Activated gamma-delta T cell treated with Interleukin-2 at 50 U/mL for 16 hours (primary cell): ENCODE measurements at regions not wholly inside any gene's neighbourhood (a gene's known extent, or its start where the extent isn't known, plus 50 kb on each side); places are given as distances from the start of the nearest gene placed in this dataset.
"Not testable (repeated sequence)": the region's sequence is repeated elsewhere in the genome, so short reads cannot be mapped to it uniquely, and the experiment has no call there.

Source experiments
- DNase-seq: peaks from one replicate; pipeline ENCODE4 v3.0.0-alpha.2; 2020

GRCh38 chr5:112576298-112576925 is 157.3 kb upstream of the EPB41L4A start:
- DNase-seq, result no peak

- no peak for DNase-seq
These were observed 158.0 kb upstream of the APC start for GRCh38 chr5:112579599-112580170.

DNA sequence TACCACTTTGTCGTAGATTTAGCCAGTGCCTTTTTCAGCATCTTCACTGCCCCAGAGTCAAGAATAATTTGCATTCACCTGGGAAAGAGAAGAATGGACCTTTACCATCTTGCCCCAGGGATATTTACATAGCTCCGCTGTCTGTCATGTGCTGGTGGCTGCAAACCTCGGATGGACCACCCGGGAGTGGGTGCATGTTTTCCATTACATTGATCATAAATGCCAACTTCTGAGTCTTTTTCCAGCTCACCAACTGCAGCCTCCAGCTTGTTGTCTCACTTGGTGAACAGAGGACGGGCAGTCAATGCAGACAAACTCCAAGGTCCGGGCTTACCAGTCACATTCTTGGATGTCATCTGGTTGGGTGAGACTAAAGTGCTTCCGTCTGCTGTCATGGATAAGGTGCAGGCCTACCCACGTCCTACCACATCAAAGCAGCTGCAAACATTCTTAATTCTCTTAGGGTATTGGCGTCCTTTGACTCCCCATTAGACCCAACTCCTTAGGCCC is 155.8 kb upstream of the APC start:
- no peak for DNase-seq

GRCh38 chr5:112583166-112583565 is 154.5 kb upstream of the APC start:
- no peak for DNase-seq

DNA sequence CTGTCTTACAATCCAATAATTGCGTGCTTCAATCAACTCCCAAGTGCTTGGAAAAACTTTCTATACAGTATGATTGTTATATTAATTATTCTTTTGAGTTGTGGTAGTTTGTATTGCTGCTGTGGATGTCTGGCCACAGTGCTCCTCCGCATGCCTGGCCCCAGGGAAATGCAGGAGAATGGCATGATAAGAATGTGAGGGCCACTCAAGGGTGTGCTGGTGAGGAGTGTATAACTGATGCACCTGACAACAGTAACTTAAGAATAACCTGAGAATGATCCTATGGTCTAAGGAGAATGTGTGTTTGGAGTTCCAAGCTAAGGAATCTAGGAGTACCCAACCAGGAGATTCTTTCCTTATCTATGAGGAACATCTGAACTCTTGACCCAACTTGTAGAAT is 152.9 kb upstream of the APC start:
- no peak for DNase-seq

- DNase-seq, result no peak
These were observed 151.1 kb upstream of the APC start for GRCh38 chr5:112586596-112587062.

DNA sequence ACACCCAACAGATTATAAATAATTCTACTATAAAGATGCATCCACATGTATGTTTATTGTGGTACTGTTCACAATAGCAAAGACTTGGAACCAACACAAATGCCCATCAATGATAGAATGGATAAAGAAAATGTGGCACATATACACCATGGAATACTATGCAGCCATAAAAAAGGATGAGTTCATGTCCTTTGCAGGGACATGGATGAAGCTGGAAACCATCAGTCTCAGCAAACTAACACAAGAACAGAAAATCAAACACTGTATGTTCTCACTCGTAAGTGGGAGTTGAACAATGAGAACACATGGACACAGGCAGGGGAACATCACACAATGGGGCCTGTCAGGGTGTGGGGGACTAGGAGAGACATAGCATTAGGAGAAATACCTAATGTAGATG is 146.8 kb upstream of the APC start:
- DNase-seq, result not testable (repeated sequence)

DNA sequence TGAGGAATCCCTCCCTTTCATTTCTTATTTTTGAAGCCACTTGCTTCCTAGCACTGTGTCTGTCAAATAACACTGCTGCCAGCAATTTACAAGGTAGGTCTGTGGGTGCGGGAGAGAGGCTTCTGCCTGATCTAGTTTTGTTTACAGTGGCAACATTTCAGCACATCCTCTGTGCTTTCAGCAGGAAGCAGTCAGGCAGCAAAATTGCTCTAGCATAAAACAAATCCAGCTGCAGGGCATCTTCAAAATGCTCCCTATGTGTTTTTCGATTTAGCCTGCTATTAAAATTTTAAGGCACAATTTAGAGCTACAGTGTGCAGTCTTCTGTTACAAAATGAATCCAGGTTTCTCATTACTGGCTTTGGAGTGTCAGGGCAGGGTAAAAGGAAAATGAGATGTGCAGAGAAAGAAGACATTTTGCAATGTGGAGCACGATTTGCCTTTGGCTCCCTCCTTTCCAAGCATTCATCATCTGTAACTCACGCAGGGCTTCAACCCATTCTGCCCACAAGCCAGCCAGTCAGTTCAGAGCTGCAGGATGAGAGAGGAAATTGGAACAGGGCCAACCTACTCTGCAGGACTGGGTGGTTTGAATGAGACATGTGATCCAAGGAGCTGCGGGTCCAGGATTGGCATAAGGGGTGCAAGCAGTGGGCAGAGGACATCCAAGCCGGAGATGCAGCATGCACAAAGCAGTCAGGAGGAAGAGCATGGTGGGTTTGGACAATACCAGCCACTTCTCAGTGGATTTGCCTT is 143.4 kb upstream of the APC start:
- no peak for DNase-seq

- no peak for DNase-seq
These were observed 142.7 kb upstream of the APC start for GRCh38 chr5:112594941-112595340.

DNA sequence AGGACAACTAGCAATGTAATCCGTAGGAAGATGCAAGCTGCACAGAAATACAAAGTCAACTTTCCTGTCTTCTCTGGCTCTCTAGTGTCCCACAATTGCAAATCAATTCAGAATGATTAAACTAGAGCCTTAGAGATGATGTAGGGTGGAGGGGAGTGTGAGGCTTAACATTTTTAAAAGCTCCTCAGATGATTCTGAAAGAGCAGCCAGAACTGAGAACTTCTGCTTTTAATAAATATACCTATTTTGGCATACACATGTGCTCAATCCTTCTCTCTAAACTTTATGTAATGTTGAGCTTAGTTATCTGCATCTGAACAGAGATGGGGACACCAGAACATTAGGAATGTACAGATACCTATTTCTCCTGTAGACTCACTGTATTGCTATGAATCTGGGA is 139.9 kb upstream of the APC start:
- no peak for DNase-seq

GRCh38 chr5:112600510-112600909 is 137.2 kb upstream of the APC start:
- not testable (repeated sequence) for DNase-seq

DNA sequence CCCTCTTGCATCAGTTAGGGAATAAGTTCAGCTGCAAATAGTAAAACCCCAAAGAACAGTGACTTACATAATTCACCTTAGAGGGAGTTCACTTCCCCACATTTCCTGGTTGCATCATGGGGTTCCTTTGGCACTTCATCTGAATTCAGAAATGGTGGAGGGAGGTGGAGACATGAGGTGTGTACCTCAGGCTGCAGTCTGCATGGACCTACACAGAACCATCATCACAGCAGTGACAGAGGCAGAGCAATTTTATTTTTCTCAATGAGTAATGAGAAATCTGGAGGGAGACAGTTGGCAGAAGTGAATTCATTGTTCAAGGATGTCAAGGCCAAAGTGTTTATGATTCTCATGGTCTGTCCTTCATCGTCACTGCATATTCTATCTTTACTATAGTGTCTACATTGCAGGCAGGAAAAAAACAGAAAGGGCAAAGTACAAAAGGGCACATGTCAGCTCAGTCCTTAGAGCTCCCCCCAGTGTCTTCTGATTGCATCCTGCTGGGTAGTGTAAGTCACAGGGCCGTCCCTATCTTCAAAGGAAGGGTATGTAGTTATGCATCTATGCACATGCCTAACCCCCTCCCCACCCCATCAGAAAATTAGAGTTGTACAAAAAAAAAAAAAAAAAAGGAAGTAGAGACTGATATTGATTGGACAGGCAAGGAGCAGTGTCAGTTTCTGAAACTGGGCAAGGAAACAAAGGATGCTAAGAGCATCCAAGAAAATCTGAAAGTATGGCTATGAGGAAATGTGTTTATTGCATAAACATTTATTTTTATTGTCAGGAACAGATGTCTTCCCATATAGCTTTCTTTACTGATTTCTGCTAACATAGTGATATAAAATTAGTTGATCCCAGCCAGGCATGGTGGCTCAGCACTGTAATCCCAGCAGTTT is 132.7 kb upstream of the APC start:
- DNase-seq, result no peak

DNA sequence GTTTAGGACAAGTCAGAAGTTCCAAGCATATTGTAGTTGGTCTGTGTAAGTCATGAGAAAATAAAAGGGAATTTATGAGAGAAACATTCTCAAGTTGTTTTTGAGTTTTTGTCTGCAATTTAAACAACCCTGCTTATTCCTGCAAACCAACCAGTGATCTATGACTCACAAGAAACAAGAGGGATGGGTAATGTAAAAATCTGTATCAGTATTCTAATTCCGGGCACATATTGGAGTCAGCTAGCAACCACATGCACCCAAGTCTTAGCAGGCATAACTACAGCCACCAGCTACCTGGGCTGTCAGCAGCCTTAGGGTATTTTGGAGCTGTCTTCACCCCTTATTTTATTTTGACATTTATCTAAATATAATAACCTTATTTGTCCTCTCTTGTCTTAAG is 128.7 kb upstream of the APC start:
- no peak for DNase-seq

GRCh38 chr5:112612663-112613062 is 125.0 kb upstream of the APC start:
- no peak for DNase-seq

DNA sequence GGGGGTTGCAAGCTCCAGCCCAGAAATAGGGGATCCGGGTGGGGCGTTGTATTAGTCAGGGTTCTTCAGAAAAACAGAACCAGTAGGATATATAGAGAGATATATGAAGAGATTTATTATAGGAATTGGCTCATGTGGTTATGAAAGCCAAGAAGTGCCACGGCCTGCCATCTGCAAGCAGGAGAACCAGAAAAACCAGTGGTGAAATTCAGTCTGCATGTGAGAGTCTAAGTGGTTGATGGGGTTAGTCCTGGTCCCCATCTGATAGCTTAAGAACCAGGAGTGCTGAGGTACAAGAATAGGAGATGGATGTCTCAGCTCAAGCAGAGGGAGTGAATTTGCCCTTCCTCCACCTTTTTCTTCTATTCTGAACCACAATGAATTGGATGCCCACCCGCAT is 123.4 kb upstream of the APC start:
- DNase-seq, result no peak

GRCh38 chr5:112614986-112615385 is 122.7 kb upstream of the APC start:
- no peak for DNase-seq

DNA sequence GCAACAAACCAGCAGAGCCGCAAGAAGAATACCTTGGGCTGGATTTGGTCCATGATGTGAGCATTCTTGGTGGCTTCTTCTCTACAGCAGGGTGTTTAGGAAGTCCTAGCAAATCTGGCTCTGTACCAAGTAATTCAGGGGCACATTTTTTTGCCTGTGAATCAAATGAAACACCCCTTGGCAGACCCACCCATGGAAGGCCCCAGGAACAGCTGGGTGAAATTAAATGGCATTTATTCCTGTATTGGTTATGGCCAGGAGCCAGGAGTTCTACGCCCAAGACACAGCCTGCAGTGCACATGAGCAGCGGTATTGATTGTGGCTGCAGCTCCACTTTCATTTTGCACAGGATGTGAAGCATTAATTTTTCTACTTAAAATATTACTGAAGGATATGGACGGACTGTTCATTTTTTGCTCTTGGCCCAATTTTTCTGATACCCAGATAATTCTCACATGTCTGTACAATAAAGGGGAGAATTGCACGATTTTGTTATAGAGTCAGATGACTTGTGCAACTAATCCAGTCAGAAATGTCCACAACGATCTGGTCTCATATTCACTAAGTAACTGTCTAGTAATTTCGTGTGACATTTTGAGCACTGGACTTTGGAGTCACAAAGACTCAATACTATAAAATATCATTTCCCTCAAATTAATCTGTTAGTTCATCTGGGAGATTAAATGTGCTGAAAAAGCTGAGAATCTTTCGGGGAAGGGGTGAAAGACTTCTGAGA is 120.7 kb upstream of the APC start:
- DNase-seq, result no peak

DNA sequence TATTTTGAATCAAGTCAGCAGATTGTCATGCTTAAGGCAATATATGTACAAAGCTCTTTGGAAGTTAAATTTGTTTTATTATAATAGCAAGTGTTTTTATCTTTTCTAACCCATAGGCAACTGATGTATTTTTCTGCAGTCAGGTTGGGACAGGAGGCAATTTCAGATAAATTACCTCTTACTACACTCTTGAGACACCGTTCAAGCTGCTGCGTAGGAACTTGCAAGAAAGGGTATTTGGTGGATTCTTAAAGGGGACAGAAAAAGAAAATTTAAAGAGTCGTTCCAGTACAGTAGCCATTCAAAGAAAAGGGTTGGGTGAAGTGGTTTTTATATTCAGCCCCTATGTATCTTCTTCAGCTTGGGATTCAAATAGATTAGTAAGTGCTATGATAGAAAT is 112.4 kb upstream of the APC start:
- DNase-seq, result no peak

DNA sequence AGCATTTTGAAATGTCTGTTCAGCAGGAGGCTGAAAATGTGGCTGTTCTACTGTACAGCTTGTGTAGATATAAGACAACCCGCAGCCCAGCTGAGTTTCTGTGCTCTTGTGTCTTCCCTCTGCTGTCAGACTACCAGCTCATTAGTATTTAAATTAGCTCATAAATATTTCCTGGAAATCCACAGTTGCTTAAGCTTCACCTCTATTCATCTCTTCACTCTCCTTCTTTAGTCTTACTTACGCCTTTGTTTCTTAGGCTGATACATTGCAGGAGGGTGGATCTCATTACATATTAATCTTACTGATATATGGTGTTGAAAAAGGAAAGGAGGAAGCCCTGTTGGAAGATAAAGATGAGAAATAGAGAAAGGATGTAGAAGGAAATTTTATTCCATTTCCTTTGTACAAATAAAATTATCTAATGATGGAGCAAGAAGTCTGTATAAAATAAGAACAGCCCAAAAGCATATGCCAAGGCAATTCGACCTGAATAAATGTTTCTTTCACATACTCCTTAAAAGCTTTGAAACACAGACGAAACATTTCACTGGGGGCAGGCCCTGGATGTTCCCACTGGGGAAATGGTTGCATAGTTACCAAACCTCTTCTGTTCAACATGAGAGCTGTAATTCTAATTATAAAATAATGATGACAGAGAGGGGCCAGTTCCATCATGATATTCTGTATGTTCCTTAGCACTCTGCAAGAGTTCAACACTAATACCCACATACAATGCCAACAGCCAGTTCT is 111.8 kb upstream of the APC start:
- DNase-seq, result no peak

DNA sequence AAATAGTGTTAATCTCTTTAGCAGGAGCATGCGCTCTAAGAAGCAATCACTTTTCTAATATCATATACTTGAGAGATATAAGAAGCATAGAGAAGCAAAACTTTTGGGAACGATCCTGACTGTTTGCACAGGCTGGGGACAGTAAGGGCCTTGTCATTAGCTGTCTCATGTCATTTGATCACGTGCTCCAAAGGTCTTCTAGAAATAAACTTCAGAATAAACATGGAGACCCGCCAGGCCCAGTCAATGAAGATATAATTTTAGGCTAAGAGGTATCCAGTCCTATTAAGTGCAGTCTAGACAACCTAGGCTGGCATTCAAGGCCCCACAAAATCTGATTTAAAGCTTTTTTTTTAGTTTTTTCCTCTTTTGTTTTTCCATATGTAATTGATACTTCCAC is 111.0 kb upstream of the APC start:
- DNase-seq, result no peak

- no peak for DNase-seq
These were observed 109.3 kb upstream of the APC start for GRCh38 chr5:112628214-112628980.
